AG04450 (cell line): ENCODE measurements at regions not wholly inside any gene's neighbourhood (a gene's known extent, or its start where the extent isn't known, plus 50 kb on each side); places are given as distances from the start of the nearest gene placed in this dataset.

Experiments
- CTCF ChIA-PET: fragments of 300-600, 350-600 bp; formaldehyde crosslinking; extraction: SDS; loops from one replicate; lab custom pipeline; 2022; ENCODE audit warnings: antibody characterized with exemption, inconsistent platforms; lab: Charles Lee
- POLR2A ChIA-PET: fragments of 350-600 bp; formaldehyde crosslinking; extraction: SDS; loops from one replicate; lab custom pipeline; 2021; ENCODE audit warnings: antibody characterized with exemption, inconsistent platforms; lab: Yijun Ruan, JAX
- DNase-seq: peaks from one replicate; pipeline ENCODE4 v3.0.0-alpha.2; 2011; ENCODE audit warnings: low read depth, low spot score
- H3K27ac ChIP-seq: one replicate; pipeline ENCODE4 v1.5.1; 2012; ENCODE audit warnings: low read depth, low read length, control low read depth
- H3K27me3 ChIP-seq: one replicate; pipeline ENCODE4 v1.6.0; 2012; ENCODE audit warnings: low read length; ENCODE audit not compliant: control insufficient read depth, insufficient read depth
- H3K4me3 ChIP-seq: 2 replicates; pipeline ENCODE4 v1.5.1; 2011; ENCODE audit warnings: mild to moderate bottlenecking, low read depth, low read length, control low read depth
- H3K9me3 ChIP-seq: 2 replicates; pipeline ENCODE4 v1.5.1; 2012; ENCODE audit warnings: low read length; ENCODE audit not compliant: control insufficient read depth, insufficient read depth
- TF ChIP-seq, protein P1 (sequence below): IDR thresholded peaks from 2 replicates; pipeline ENCODE4 v1.5.1; 2011; ENCODE audit warnings: low read depth, low read length, control low read depth, inconsistent platforms

- no peak overlapping the region for H3K4me3 ChIP-seq
- ChIA-PET CTCF (interaction anchor here (0.9 to 1.3 kb wide), 2 partner anchors 89 to 193 kb away, joined by 3 to 4 read pairs; no protein-coding TSS in a partner anchor), POLR2A (no interaction called here)
- no peak overlapping the region for H3K27ac ChIP-seq
- TF ChIP-seq, protein P1, sequence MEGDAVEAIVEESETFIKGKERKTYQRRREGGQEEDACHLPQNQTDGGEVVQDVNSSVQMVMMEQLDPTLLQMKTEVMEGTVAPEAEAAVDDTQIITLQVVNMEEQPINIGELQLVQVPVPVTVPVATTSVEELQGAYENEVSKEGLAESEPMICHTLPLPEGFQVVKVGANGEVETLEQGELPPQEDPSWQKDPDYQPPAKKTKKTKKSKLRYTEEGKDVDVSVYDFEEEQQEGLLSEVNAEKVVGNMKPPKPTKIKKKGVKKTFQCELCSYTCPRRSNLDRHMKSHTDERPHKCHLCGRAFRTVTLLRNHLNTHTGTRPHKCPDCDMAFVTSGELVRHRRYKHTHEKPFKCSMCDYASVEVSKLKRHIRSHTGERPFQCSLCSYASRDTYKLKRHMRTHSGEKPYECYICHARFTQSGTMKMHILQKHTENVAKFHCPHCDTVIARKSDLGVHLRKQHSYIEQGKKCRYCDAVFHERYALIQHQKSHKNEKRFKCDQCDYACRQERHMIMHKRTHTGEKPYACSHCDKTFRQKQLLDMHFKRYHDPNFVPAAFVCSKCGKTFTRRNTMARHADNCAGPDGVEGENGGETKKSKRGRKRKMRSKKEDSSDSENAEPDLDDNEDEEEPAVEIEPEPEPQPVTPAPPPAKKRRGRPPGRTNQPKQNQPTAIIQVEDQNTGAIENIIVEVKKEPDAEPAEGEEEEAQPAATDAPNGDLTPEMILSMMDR = no peak
- DNase-seq = no peak
- H3K9me3 ChIP-seq = no peaks in the 10 kb centered on the region
- no peaks in the 10 kb centered on the region for H3K27me3 ChIP-seq
These were observed 198.5 kb downstream of the INHBA start for GRCh38 chr7:41504214-41504980.

DNA sequence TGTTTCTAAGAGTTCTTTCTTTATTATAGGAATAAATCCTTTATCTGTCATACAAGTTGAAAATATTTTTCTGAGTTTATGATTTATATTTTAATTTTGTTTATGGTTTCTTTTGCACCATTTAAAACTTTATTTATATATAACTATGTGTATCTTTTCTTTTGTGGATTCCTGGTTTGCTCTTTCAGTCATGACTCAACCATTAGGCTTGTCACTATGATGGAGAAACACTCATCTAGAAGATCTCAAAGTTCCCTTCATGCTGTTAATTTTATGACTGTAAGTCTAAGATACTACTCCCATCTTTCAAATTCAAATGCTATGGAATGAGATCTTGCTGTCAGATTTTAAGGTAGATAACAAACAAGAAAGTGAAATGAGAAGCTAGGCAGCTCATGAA lies 199.5 kb downstream of the INHBA start:
- no peak overlapping the region for H3K27ac ChIP-seq
- DNase-seq = no peak
- H3K9me3 ChIP-seq = no peaks in the 10 kb centered on the region
- ChIA-PET CTCF (interaction anchor here (1.3 kb wide), 1 partner anchor 194 kb away, joined by 3 read pairs; no protein-coding TSS in a partner anchor), POLR2A (no interaction called here)
- H3K4me3 ChIP-seq = no peak overlapping the region
- H3K27me3 ChIP-seq = no peaks in the 10 kb centered on the region
- TF ChIP-seq, protein P1 = no peak

DNA sequence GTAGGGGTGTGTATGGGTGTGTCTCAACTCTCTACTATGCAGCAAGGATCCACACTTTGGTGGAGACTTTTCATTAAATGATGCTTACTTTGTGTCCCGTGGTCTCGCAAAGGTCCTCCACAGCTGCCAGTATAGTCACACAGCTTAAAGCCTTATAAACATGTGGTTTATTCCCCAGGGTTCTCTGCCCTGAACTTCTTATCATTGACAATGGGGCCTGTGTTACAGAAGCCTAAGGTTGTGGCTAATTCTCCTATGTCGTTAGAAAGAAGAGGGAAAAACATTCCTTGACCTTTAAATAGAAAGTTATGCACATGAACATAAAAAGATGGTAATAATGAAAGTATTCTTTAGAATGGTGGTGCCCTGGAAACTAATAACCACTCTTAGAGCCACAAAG lies 201.4 kb downstream of the INHBA start:
- no peaks in the 10 kb centered on the region for H3K9me3 ChIP-seq
- CTCF ChIA-PET = no interaction called here
- H3K27ac ChIP-seq = no peak overlapping the region
- H3K27me3 ChIP-seq = no peaks in the 10 kb centered on the region
- H3K4me3 ChIP-seq = no peak overlapping the region
- POLR2A ChIA-PET = no interaction called here
- no peak for DNase-seq
- TF ChIP-seq, protein P1 = no peak

- no peak for DNase-seq
These were observed 201.9 kb downstream of the INHBA start for GRCh38 chr7:41501006-41501405.

DNA sequence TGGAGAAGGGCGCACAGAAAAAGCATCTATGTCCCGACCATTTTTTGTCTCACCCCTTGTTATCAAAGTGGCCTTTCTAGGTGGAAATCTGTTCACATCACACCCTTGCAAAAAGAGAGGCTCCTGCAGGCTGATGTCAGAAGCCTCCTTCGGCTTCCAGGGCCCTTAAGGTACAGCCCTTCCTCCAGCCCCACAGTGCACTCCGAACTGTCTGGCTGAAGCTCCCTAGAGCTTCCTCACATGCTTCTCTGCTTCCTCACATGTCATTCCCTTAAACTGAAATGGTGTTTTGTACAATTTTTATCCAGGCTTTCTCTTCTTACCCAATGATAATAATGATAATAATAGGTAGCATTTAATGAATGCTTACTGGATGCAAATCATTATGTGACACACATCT lies 210.3 kb downstream of the INHBA start:
- TF ChIP-seq, protein P1 = no peak
- ChIA-PET CTCF (no interaction called here), POLR2A (no interaction called here)
- Histone ChIP-seq H3K9me3 (no peaks in the 10 kb centered on the region), H3K4me3 (no peak overlapping the region), H3K27me3 (no peaks in the 10 kb centered on the region), H3K27ac (no peak overlapping the region)
- DNase-seq = no peak

More at GRCh38 chr7:41501006-41501405, 201.9 kb downstream of the INHBA start:
- TF ChIP-seq, protein P1 = no peak
- Histone ChIP-seq H3K27ac (no peak overlapping the region), H3K27me3 (no peaks in the 10 kb centered on the region), H3K9me3 (no peaks in the 10 kb centered on the region), H3K4me3 (no peak overlapping the region)
- ChIA-PET POLR2A (no interaction called here), CTCF (no interaction called here)
